ENCODE measurements at regions not wholly inside any gene's neighbourhood (a gene's known extent, or its start where the extent isn't known, plus 50 kb on each side); places are given as distances from the start of the nearest gene placed in this dataset.

DNA sequence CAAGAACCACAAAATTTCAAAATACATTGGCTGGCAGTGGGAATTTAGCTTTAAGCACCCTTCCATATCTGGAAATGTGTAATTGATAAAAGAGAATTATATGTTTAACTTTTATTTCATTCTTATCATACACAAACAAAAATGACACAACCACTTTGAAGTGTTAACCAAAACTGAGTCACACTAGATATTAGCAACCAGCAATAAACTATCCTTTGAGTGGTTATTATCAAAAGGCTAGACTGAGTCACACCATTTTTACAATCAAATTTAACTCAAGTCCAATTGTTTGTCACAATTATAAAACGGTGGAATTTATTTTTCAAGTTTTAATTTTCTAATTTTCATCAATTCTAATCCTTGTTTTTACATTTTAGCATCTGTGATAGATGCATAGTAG, 121.7 kb downstream of the LIG4 start:
- no peak for TF ChIP-seq EP300 (IDR thresholded peaks at IDR 0.05)
- no peak for TF ChIP-seq POLR2A (IDR thresholded peaks at IDR 0.05)
- TF ChIP-seq, protein P1, sequence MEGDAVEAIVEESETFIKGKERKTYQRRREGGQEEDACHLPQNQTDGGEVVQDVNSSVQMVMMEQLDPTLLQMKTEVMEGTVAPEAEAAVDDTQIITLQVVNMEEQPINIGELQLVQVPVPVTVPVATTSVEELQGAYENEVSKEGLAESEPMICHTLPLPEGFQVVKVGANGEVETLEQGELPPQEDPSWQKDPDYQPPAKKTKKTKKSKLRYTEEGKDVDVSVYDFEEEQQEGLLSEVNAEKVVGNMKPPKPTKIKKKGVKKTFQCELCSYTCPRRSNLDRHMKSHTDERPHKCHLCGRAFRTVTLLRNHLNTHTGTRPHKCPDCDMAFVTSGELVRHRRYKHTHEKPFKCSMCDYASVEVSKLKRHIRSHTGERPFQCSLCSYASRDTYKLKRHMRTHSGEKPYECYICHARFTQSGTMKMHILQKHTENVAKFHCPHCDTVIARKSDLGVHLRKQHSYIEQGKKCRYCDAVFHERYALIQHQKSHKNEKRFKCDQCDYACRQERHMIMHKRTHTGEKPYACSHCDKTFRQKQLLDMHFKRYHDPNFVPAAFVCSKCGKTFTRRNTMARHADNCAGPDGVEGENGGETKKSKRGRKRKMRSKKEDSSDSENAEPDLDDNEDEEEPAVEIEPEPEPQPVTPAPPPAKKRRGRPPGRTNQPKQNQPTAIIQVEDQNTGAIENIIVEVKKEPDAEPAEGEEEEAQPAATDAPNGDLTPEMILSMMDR (IDR thresholded peaks at IDR 0.05) = no peak
